HEK293 (cell line): ENCODE measurements at regions not wholly inside any gene's neighbourhood (a gene's known extent, or its start where the extent isn't known, plus 50 kb on each side); places are given as distances from the start of the nearest gene placed in this dataset.

Experiments
- CTCF ChIA-PET: fragments of 350-600 bp; formaldehyde crosslinking; extraction: SDS; loops from one replicate; lab custom pipeline; 2021; ENCODE audit warnings: antibody characterized with exemption; lab: Yijun Ruan, JAX
- POLR2A ChIA-PET: fragments of 300-600 bp; formaldehyde crosslinking; extraction: SDS; loops from one replicate; lab custom pipeline; 2020; ENCODE audit warnings: antibody characterized with exemption, inconsistent platforms; lab: Yijun Ruan, JAX
- H3K27ac ChIP-seq: fragments of 200-500 bp; sonication (Bioruptor generic); 2 replicates; pipeline ENCODE4 v1.5.1; 2014; ENCODE audit warnings: low read depth, low read length, control low read depth, inconsistent platforms; ENCODE audit errors: extremely low read depth
- H3K36me3 ChIP-seq, 2 experiments: fragments of 200-500 bp in 1 of 2; sonication (Bioruptor generic) in 1 of 2; 1 replicate in 1 of 2; 2 replicates in 1 of 2; pipeline ENCODE4 v1.5.1; 2014 to 2017; ENCODE audit warnings: inconsistent platforms in 2 of 2, low read length in 2 of 2; ENCODE audit not compliant: control insufficient read depth in 2 of 2, insufficient read depth in 1 of 2
- H3K4me1 ChIP-seq: fragments of 200-500 bp; sonication (Bioruptor generic); 2 replicates; pipeline ENCODE4 v1.5.1; 2014; ENCODE audit warnings: mild to moderate bottlenecking, low read length, inconsistent platforms; ENCODE audit not compliant: control insufficient read depth, insufficient read depth
- H3K4me3 ChIP-seq: 2 replicates; pipeline ENCODE4 v1.5.1; 2011; ENCODE audit warnings: low read depth, mild to moderate bottlenecking, control low read depth, low read length, moderate library complexity
- H3K9me3 ChIP-seq: fragments of 200-500 bp; sonication (Bioruptor generic); 2 replicates; pipeline ENCODE4 v1.5.1; 2014; ENCODE audit warnings: low read depth, low read length, inconsistent platforms; ENCODE audit not compliant: control insufficient read depth, insufficient read depth
- BCL11B ChIP-seq: fragments of 450-650 bp; formaldehyde crosslinking; IDR thresholded peaks from 2 replicates; pipeline ENCODE4 v1.5.1; 2016; ENCODE audit warnings: low read depth, missing biosample characterization, missing genetic modification characterization
- CTCF ChIP-seq: fragments of 450-650 bp; formaldehyde crosslinking; IDR thresholded peaks from 2 replicates; pipeline ENCODE4 v1.5.1; 2016; ENCODE audit warnings: missing biosample characterization, missing genetic modification characterization
- EGR2 ChIP-seq: fragments of 450-650 bp; formaldehyde crosslinking; IDR thresholded peaks from 2 replicates; pipeline ENCODE4 v1.5.1; 2016; ENCODE audit warnings: low read depth, missing biosample characterization, missing genetic modification characterization
- HOXC10 ChIP-seq: sonication (generic); formaldehyde crosslinking; IDR thresholded peaks from 2 replicates; pipeline ENCODE4 v1.8.1; 2023; ENCODE audit warnings: mild to moderate bottlenecking, missing genetic modification reagents
- OVOL3 ChIP-seq: fragments of 450-650 bp; formaldehyde crosslinking; IDR thresholded peaks from 2 replicates; pipeline ENCODE4 v1.5.1; 2016; ENCODE audit warnings: missing biosample characterization, missing genetic modification characterization
- ZNF114 ChIP-seq: fragments of 450-650 bp; formaldehyde crosslinking; IDR thresholded peaks from 2 replicates; pipeline ENCODE4 v1.5.0; 2017; ENCODE audit warnings: missing biosample characterization, missing genetic modification characterization
- ZNF140 ChIP-seq: fragments of 450-650 bp; formaldehyde crosslinking; IDR thresholded peaks from 2 replicates; pipeline ENCODE4 v1.5.1; 2016; ENCODE audit warnings: missing biosample characterization, missing genetic modification characterization
- ZNF157 ChIP-seq: fragments of 450-650 bp; formaldehyde crosslinking; IDR thresholded peaks from 2 replicates; pipeline ENCODE4 v1.5.1; 2016; ENCODE audit warnings: missing biosample characterization, missing genetic modification characterization
- ZNF324 ChIP-seq: fragments of 450-650 bp; formaldehyde crosslinking; IDR thresholded peaks from 2 replicates; pipeline ENCODE4 v1.5.1; 2016; ENCODE audit warnings: missing biosample characterization, missing genetic modification characterization
- ZNF354C ChIP-seq: fragments of 450-650 bp; formaldehyde crosslinking; IDR thresholded peaks from 2 replicates; pipeline ENCODE4 v1.5.1; 2016; ENCODE audit warnings: missing biosample characterization, missing genetic modification characterization, low read depth, borderline replicate concordance
- ZNF37A ChIP-seq: fragments of 450-650 bp; IDR thresholded peaks from 2 replicates; pipeline ENCODE4 v1.5.1; 2018; ENCODE audit warnings: missing biosample characterization, missing genetic modification characterization
- ZNF404 ChIP-seq: fragments of 450-650 bp; formaldehyde crosslinking; IDR thresholded peaks from 2 replicates; pipeline ENCODE4 v1.5.1; 2017; ENCODE audit warnings: missing biosample characterization, missing genetic modification characterization
- ZNF416 ChIP-seq: fragments of 450-650 bp; formaldehyde crosslinking; IDR thresholded peaks from 2 replicates; pipeline ENCODE4 v1.5.1; 2016; ENCODE audit warnings: missing biosample characterization, missing genetic modification characterization
- ZNF549 ChIP-seq: fragments of 450-650 bp; IDR thresholded peaks from 2 replicates; pipeline ENCODE4 v1.5.1; 2018; ENCODE audit warnings: missing biosample characterization, missing genetic modification characterization, mild to moderate bottlenecking, inconsistent platforms, moderate library complexity
- ZNF621 ChIP-seq: fragments of 450-650 bp; formaldehyde crosslinking; IDR thresholded peaks from 2 replicates; pipeline ENCODE4 v1.5.1; 2017; ENCODE audit warnings: missing biosample characterization, missing genetic modification characterization
- ZNF664 ChIP-seq: fragments of 450-650 bp; formaldehyde crosslinking; IDR thresholded peaks from 2 replicates; pipeline ENCODE4 v1.5.1; 2016; ENCODE audit warnings: missing biosample characterization, missing genetic modification characterization
- ZNF776 ChIP-seq: fragments of 450-650 bp; formaldehyde crosslinking; IDR thresholded peaks from 2 replicates; pipeline ENCODE4 v1.5.0; 2017; ENCODE audit warnings: missing biosample characterization, missing genetic modification characterization, borderline replicate concordance
- ZNF777 ChIP-seq: fragments of 450-650 bp; formaldehyde crosslinking; IDR thresholded peaks from 2 replicates; pipeline ENCODE4 v1.5.1; 2017; ENCODE audit warnings: missing biosample characterization, missing genetic modification characterization, borderline replicate concordance
- ZNF843 ChIP-seq: fragments of 450-650 bp; formaldehyde crosslinking; IDR thresholded peaks from 2 replicates; pipeline ENCODE4 v1.5.1; 2016; ENCODE audit warnings: missing biosample characterization, missing genetic modification characterization
- TF ChIP-seq, protein P1 (sequence below): fragments of 450-650 bp; formaldehyde crosslinking; IDR thresholded peaks from 2 replicates; pipeline ENCODE4 v1.5.1; 2016; ENCODE audit warnings: missing biosample characterization, missing genetic modification characterization
- TF ChIP-seq, protein P2 (sequence below): fragments of 450-650 bp; formaldehyde crosslinking; IDR thresholded peaks from 2 replicates; pipeline ENCODE4 v1.5.1; 2016; ENCODE audit warnings: missing biosample characterization, missing genetic modification characterization, borderline replicate concordance
- TF ChIP-seq, protein P3 (sequence below): fragments of 450-650 bp; formaldehyde crosslinking; conservative IDR thresholded peaks from 2 replicates; pipeline ENCODE4 v1.5.1; 2016; ENCODE audit warnings: low read depth, missing biosample characterization, missing genetic modification characterization
- TF ChIP-seq, protein P4 (sequence below): fragments of 450-650 bp; formaldehyde crosslinking; IDR thresholded peaks from 2 replicates; pipeline ENCODE4 v1.5.1; 2016; ENCODE audit warnings: missing biosample characterization, missing genetic modification characterization, low read depth

DNA sequence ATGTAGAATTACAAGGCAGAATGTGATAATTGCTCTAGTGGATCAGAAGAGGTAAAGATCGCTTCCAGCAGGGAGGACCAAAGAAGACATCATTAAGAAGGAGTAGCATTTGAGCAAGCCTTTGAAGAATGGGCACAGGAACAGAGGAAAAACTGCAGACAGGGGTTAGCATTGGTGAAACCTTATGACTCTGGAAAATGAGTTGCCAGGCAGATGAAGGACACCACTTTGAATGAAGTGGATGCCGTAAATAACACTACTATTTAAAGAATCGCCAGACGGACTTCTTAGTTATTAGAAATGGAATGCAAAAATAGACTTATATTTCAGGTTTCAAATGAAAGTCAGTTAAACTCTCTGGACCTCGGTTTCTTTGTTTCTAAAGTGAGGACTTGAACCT is 727.7 kb downstream of the USP25 start:
- no peaks in the 10 kb centered on the region for H3K36me3 ChIP-seq
- no peaks in the 10 kb centered on the region for H3K9me3 ChIP-seq
- CTCF ChIA-PET, result no interaction called here
- H3K4me3 ChIP-seq, result no peak overlapping the region
- H3K4me1 ChIP-seq, result no peaks in the 10 kb centered on the region
- H3K27ac ChIP-seq, result no peak overlapping the region
- TF ChIP-seq OVOL3 (tag by site-specific recombination), result no peak
- TF ChIP-seq ZNF777 (tag by site-specific recombination), result no peak
- no peak for TF ChIP-seq ZNF324 (tag by site-specific recombination)
- TF ChIP-seq ZNF114 (tag by site-specific recombination), result no peak
- TF ChIP-seq, protein P1, sequence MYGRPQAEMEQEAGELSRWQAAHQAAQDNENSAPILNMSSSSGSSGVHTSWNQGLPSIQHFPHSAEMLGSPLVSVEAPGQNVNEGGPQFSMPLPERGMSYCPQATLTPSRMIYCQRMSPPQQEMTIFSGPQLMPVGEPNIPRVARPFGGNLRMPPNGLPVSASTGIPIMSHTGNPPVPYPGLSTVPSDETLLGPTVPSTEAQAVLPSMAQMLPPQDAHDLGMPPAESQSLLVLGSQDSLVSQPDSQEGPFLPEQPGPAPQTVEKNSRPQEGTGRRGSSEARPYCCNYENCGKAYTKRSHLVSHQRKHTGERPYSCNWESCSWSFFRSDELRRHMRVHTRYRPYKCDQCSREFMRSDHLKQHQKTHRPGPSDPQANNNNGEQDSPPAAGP (tag by site-specific recombination), result no peak
- no peak for TF ChIP-seq ZNF621 (tag by site-specific recombination)
- TF ChIP-seq, protein P2, sequence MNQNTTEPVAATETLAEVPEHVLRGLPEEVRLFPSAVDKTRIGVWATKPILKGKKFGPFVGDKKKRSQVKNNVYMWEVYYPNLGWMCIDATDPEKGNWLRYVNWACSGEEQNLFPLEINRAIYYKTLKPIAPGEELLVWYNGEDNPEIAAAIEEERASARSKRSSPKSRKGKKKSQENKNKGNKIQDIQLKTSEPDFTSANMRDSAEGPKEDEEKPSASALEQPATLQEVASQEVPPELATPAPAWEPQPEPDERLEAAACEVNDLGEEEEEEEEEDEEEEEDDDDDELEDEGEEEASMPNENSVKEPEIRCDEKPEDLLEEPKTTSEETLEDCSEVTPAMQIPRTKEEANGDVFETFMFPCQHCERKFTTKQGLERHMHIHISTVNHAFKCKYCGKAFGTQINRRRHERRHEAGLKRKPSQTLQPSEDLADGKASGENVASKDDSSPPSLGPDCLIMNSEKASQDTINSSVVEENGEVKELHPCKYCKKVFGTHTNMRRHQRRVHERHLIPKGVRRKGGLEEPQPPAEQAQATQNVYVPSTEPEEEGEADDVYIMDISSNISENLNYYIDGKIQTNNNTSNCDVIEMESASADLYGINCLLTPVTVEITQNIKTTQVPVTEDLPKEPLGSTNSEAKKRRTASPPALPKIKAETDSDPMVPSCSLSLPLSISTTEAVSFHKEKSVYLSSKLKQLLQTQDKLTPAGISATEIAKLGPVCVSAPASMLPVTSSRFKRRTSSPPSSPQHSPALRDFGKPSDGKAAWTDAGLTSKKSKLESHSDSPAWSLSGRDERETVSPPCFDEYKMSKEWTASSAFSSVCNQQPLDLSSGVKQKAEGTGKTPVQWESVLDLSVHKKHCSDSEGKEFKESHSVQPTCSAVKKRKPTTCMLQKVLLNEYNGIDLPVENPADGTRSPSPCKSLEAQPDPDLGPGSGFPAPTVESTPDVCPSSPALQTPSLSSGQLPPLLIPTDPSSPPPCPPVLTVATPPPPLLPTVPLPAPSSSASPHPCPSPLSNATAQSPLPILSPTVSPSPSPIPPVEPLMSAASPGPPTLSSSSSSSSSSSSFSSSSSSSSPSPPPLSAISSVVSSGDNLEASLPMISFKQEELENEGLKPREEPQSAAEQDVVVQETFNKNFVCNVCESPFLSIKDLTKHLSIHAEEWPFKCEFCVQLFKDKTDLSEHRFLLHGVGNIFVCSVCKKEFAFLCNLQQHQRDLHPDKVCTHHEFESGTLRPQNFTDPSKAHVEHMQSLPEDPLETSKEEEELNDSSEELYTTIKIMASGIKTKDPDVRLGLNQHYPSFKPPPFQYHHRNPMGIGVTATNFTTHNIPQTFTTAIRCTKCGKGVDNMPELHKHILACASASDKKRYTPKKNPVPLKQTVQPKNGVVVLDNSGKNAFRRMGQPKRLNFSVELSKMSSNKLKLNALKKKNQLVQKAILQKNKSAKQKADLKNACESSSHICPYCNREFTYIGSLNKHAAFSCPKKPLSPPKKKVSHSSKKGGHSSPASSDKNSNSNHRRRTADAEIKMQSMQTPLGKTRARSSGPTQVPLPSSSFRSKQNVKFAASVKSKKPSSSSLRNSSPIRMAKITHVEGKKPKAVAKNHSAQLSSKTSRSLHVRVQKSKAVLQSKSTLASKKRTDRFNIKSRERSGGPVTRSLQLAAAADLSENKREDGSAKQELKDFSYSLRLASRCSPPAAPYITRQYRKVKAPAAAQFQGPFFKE (tag by site-specific recombination), result no peak
- TF ChIP-seq BCL11B (tag by site-specific recombination), result no peak
- TF ChIP-seq ZNF549 (tag by site-specific recombination), result no peak
- TF ChIP-seq ZNF354C (tag by site-specific recombination), result no peak
- no peak for TF ChIP-seq ZNF776 (tag by site-specific recombination)
- no peak for TF ChIP-seq CTCF
- no peak for TF ChIP-seq ZNF843 (tag by site-specific recombination)
- no peak for TF ChIP-seq EGR2 (tag by site-specific recombination)
- TF ChIP-seq ZNF416, result no peak
- no peak for TF ChIP-seq ZNF157 (tag by site-specific recombination)
- TF ChIP-seq HOXC10 (CRISPR knock-in tag), result no peak
- TF ChIP-seq ZNF664 (tag by site-specific recombination), result no peak
- POLR2A ChIA-PET, result no interaction called here

- Histone ChIP-seq H3K27ac (no peak overlapping the region), H3K36me3 (no peaks in the 10 kb centered on the region), H3K4me3 (no peak overlapping the region), H3K9me3 (no peaks in the 10 kb centered on the region), H3K4me1 (no peaks in the 10 kb centered on the region)
- ChIA-PET POLR2A (no interaction called here), CTCF (interaction anchor here (0.5 kb wide), 1 partner anchor 13 kb away, joined by 3 read pairs; no protein-coding TSS in a partner anchor)
- TF ChIP-seq ZNF776 (tag by site-specific recombination) (no peak), ZNF621 (tag by site-specific recombination) (no peak), ZNF664 (tag by site-specific recombination) (no peak), ZNF37A (tag by site-specific recombination) (no peak), ZNF140 (tag by site-specific recombination) (no peak), ZNF404 (no peak)
- TF ChIP-seq, protein P3, sequence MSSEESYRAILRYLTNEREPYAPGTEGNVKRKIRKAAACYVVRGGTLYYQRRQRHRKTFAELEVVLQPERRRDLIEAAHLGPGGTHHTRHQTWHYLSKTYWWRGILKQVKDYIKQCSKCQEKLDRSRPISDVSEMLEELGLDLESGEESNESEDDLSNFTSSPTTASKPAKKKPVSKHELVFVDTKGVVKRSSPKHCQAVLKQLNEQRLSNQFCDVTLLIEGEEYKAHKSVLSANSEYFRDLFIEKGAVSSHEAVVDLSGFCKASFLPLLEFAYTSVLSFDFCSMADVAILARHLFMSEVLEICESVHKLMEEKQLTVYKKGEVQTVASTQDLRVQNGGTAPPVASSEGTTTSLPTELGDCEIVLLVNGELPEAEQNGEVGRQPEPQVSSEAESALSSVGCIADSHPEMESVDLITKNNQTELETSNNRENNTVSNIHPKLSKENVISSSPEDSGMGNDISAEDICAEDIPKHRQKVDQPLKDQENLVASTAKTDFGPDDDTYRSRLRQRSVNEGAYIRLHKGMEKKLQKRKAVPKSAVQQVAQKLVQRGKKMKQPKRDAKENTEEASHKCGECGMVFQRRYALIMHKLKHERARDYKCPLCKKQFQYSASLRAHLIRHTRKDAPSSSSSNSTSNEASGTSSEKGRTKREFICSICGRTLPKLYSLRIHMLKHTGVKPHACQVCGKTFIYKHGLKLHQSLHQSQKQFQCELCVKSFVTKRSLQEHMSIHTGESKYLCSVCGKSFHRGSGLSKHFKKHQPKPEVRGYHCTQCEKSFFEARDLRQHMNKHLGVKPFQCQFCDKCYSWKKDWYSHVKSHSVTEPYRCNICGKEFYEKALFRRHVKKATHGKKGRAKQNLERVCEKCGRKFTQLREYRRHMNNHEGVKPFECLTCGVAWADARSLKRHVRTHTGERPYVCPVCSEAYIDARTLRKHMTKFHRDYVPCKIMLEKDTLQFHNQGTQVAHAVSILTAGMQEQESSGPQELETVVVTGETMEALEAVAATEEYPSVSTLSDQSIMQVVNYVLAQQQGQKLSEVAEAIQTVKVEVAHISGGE (tag by site-specific recombination), result no peak
- TF ChIP-seq, protein P4, sequence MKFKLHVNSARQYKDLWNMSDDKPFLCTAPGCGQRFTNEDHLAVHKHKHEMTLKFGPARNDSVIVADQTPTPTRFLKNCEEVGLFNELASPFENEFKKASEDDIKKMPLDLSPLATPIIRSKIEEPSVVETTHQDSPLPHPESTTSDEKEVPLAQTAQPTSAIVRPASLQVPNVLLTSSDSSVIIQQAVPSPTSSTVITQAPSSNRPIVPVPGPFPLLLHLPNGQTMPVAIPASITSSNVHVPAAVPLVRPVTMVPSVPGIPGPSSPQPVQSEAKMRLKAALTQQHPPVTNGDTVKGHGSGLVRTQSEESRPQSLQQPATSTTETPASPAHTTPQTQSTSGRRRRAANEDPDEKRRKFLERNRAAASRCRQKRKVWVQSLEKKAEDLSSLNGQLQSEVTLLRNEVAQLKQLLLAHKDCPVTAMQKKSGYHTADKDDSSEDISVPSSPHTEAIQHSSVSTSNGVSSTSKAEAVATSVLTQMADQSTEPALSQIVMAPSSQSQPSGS (tag by site-specific recombination), result no peak
Measured at GRCh38 chr21:16460936-16461335, 731.2 kb downstream of the USP25 start.
